BE2C (cell line): ENCODE measurements at regions not wholly inside any gene's neighbourhood (a gene's known extent, or its start where the extent isn't known, plus 50 kb on each side); places are given as distances from the start of the nearest gene placed in this dataset.
"Not testable (repeated sequence)": the region's sequence is repeated elsewhere in the genome, so short reads cannot be mapped to it uniquely, and the experiment has no call there.

Source experiments
- DNase-seq: peaks from one replicate; pipeline ENCODE4 v3.0.0-alpha.2; 2020
- H3K27me3 ChIP-seq: fragments of 250-450 bp; sonication (Bioruptor Pico); 2 replicates; pipeline ENCODE4 v1.5.1; 2020; ENCODE audit warnings: mild to moderate bottlenecking
- H3K36me3 ChIP-seq: fragments of 250-450 bp; sonication (Bioruptor Pico); 2 replicates; pipeline ENCODE4 v1.5.1; 2020; ENCODE audit warnings: mild to moderate bottlenecking
- H3K4me1 ChIP-seq: fragments of 250-450 bp; sonication (Bioruptor Pico); 2 replicates; pipeline ENCODE4 v1.5.1; 2020
- H3K4me3 ChIP-seq: 2 replicates; pipeline ENCODE4 v1.5.1; 2011; ENCODE audit warnings: low read depth, low read length
- H3K9me3 ChIP-seq: fragments of 250-450 bp; sonication (Bioruptor Pico); 2 replicates; pipeline ENCODE4 v1.5.1; 2020
- TF ChIP-seq, protein P1 (sequence below): IDR thresholded peaks from 2 replicates; pipeline ENCODE4 v1.5.1; 2012; ENCODE audit warnings: mild to moderate bottlenecking, low read depth, low read length

DNA sequence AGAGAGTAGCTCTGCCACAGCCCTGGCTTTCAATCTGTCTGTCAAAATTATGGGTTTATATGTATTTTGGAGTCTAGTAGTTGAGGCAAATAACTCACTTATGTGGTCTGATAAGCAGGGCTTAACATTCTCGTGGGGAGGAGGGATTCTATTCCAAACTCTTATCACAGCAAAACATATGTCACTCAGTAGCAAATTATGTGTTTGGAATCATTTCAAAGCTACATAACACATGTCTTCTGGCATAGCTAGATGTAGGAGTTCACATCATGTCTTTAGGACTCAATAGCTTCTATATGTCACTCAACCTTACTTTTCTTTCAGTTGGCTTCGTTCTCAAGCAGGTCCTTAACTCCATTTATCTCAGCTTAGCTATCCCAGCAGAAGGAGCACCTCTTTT, 144.5 kb upstream of the SEMA6A start:
- Histone ChIP-seq H3K9me3 (no peaks in the 10 kb centered on the region), H3K27me3 (no peaks in the 10 kb centered on the region), H3K4me1 (no peaks in the 10 kb centered on the region), H3K36me3 (no peaks in the 10 kb centered on the region), H3K4me3 (no peak overlapping the region)
- no peak for DNase-seq
- TF ChIP-seq, protein P1, sequence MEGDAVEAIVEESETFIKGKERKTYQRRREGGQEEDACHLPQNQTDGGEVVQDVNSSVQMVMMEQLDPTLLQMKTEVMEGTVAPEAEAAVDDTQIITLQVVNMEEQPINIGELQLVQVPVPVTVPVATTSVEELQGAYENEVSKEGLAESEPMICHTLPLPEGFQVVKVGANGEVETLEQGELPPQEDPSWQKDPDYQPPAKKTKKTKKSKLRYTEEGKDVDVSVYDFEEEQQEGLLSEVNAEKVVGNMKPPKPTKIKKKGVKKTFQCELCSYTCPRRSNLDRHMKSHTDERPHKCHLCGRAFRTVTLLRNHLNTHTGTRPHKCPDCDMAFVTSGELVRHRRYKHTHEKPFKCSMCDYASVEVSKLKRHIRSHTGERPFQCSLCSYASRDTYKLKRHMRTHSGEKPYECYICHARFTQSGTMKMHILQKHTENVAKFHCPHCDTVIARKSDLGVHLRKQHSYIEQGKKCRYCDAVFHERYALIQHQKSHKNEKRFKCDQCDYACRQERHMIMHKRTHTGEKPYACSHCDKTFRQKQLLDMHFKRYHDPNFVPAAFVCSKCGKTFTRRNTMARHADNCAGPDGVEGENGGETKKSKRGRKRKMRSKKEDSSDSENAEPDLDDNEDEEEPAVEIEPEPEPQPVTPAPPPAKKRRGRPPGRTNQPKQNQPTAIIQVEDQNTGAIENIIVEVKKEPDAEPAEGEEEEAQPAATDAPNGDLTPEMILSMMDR, result no peak

DNA sequence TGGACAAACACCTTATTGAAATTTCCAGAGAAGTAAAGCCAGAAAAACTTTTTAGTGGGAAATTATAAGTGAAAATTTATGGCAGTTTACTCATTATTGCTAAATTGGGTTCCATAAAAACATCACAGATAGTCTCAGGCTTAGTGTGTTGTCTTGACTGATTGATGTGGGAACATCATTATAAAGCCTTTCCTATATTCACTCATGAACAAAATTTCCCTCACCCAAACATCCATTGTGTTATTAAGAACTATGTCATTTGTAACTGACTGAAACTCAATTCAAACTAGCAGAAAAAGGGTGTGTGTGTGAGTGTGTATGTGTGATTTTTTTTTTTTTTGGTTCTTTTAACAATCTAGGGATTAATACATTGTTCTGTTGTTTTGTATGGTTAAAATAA, 143.7 kb upstream of the SEMA6A start:
- H3K9me3 ChIP-seq, result no peaks in the 10 kb centered on the region
- TF ChIP-seq, protein P1, result no peak
- no peaks in the 10 kb centered on the region for H3K36me3 ChIP-seq
- DNase-seq, result no peak
- H3K4me1 ChIP-seq, result no peaks in the 10 kb centered on the region
- no peak overlapping the region for H3K4me3 ChIP-seq
- no peaks in the 10 kb centered on the region for H3K27me3 ChIP-seq

DNA sequence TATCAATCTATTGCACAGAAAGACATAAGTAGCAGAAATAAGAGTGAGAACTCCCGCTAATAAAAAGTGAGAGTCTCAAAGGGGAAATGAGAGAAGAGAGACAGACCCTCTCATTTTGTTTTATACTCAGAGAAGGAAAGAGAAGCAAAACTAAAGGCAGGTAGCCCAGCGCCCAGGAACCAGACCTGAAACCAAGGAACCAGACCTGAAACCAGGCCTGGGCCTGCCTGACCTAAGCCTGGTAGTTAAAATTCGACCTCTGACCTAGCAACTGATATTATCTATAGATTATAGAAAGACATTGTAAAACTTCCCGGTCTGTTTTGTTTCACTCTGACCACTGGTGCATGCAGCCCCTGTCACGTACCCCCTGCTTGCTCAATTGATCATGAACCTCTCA, 134.5 kb upstream of the SEMA6A start:
- Histone ChIP-seq H3K4me3 (no peak overlapping the region), H3K9me3 (no peaks in the 10 kb centered on the region), H3K4me1 (no peaks in the 10 kb centered on the region), H3K36me3 (no peaks in the 10 kb centered on the region), H3K27me3 (no peaks in the 10 kb centered on the region)
- no peak for DNase-seq
- TF ChIP-seq, protein P1, result no peak

DNA sequence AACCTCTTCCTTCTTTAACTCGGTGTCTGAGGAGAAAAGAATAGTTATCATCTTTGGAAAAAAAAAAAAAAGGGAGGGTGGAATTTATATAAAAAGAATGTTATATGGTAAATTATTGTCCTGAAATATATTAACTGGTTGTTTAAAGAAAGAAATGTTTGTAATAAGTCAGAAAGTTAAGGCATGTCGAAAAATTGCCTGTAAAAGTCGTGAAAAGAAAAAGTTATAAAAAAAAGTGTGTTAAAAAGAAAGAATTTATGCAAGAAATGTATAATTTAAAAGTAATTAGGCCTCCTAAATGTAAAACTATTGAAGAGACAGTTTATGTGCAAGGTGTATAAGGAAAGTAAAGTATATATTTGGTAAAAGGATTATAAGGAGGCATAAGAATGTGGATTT, 130.5 kb upstream of the SEMA6A start:
- DNase-seq, H3K4me1 ChIP-seq, H3K36me3 ChIP-seq, H3K4me3 ChIP-seq, H3K27me3 ChIP-seq, H3K9me3 ChIP-seq: not testable (repeated sequence)

DNA sequence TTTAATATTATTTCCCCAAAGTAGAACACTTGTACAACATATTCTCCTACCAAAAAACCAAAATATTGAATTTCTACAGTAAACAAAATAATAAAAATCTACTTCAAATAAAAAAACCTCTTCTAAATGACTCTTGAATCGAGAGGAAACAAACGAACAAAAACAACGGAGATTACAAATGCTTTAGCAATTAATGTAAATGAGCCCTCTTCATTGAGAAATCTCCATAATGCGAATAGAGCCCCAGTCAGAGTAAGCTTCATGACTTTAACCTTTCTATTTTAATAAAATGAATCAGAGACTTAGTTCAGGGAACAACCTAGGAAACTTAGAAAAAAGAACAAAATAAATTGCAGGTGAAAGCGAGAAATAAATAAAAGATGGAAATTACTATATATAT, 129.3 kb upstream of the SEMA6A start:
- Histone ChIP-seq H3K27me3 (no peaks in the 10 kb centered on the region), H3K4me3 (no peak overlapping the region), H3K9me3 (no peaks in the 10 kb centered on the region), H3K36me3 (no peaks in the 10 kb centered on the region), H3K4me1 (no peaks in the 10 kb centered on the region)
- no peak for DNase-seq
- TF ChIP-seq, protein P1, result no peak

DNA sequence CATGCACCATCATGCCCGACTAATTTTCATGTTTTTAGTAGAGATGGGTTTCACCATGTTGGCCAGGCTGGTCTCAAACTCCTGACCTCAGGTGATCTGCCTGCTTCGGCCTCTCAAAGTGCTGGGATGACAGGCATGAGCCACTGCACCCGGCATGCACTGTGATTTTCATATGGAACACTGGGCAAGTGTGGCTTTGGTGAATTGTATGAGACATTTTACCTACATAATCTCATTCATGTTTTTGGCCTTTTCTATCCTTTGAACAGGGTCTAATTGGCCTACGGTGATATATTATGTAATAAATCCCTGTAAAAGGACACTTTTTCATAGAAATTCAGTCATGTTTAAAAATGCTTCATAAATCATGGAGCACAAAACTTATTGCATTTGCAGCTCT, 128.7 kb upstream of the SEMA6A start:
- no peak for DNase-seq
- Histone ChIP-seq H3K36me3 (no peaks in the 10 kb centered on the region), H3K27me3 (no peaks in the 10 kb centered on the region), H3K4me1 (no peaks in the 10 kb centered on the region), H3K4me3 (no peak overlapping the region), H3K9me3 (no peaks in the 10 kb centered on the region)
- TF ChIP-seq, protein P1, result no peak

DNA sequence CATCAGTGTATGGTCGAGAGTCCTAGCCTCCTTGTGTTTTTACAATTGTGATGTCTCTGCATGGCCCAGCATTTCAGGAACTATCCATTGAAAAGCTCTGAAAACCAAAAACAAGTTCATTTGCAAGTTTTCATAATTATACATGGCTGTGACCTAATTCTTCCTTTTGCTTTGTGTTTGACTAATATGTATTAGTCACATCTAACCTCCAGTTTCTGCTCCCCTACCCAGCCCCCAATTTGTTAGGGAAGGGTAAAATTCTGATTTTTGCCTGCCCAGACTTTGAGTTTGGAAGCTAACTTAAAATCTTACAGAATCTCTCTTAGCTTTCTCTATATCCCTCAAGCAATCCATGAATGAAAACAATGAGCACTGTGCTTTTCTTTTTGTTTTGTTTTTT, 128.2 kb upstream of the SEMA6A start:
- Histone ChIP-seq H3K9me3 (no peaks in the 10 kb centered on the region), H3K4me1 (no peaks in the 10 kb centered on the region), H3K4me3 (no peak overlapping the region), H3K36me3 (no peaks in the 10 kb centered on the region), H3K27me3 (no peaks in the 10 kb centered on the region)
- TF ChIP-seq, protein P1, result no peak
- DNase-seq, result no peak
